ENCODE measurements at regions not wholly inside any gene's neighbourhood (a gene's known extent, or its start where the extent isn't known, plus 50 kb on each side); places are given as distances from the start of the nearest gene placed in this dataset.

DNA sequence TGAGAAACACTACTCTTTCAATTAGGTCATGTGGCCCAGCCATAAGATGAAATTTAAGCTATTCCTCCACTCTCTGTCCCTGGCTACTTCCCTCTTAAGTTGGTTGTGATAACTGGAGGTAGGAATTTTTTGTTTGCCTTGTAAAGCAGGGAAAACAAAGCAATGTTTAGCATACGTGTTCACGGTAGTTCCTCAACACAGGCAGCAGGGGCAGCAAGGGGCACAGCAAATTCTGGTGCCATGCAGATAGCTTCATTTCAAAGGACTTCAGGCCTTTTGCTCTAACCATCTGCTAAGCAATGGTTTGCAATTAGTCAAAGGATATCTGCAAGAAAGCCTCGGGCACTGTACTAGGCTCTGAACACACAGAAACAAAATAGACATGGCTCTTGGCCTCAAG is 330.2 kb downstream of the ZIC3 start:
- TF ChIP-seq EZH2phosphoT487 (conservative IDR thresholded peaks at IDR 0.05; ENCODE audit: low read length): no peak
- TF ChIP-seq, protein P1, sequence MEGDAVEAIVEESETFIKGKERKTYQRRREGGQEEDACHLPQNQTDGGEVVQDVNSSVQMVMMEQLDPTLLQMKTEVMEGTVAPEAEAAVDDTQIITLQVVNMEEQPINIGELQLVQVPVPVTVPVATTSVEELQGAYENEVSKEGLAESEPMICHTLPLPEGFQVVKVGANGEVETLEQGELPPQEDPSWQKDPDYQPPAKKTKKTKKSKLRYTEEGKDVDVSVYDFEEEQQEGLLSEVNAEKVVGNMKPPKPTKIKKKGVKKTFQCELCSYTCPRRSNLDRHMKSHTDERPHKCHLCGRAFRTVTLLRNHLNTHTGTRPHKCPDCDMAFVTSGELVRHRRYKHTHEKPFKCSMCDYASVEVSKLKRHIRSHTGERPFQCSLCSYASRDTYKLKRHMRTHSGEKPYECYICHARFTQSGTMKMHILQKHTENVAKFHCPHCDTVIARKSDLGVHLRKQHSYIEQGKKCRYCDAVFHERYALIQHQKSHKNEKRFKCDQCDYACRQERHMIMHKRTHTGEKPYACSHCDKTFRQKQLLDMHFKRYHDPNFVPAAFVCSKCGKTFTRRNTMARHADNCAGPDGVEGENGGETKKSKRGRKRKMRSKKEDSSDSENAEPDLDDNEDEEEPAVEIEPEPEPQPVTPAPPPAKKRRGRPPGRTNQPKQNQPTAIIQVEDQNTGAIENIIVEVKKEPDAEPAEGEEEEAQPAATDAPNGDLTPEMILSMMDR (IDR thresholded peaks at IDR 0.05; ENCODE audit: insufficient read depth, low read length, poor library complexity, severe bottlenecking): no peak
- Histone ChIP-seq H3K27ac (ENCODE audit: low read depth, low read length) (no peak overlapping the region), H3K9ac (ENCODE audit: low read length) (no peak overlapping the region), H3K4me3 (ENCODE audit: insufficient read depth, low read length, poor library complexity, severe bottlenecking) (no peak overlapping the region), H3K4me2 (ENCODE audit: low read depth, low read length, poor library complexity, severe bottlenecking) (no peak overlapping the region), H3K27me3 (ENCODE audit: low read length) (no peaks in the 10 kb centered on the region), H4K20me1 (ENCODE audit: low read depth, low read length) (no peaks in the 10 kb centered on the region), H3F3A (ENCODE audit: insufficient read depth) (no peaks in the 10 kb centered on the region), H3K36me3 (ENCODE audit: low read length) (no peaks in the 10 kb centered on the region), H3K9me3 (ENCODE audit: insufficient read depth, low read length) (no peaks in the 10 kb centered on the region), H3K9me2 (replicated peaks; ENCODE audit: insufficient read depth, low read length) (no peaks in the 10 kb centered on the region), H2AFZ (ENCODE audit: low read depth, low read length, severe bottlenecking) (no peak overlapping the region), H3K79me2 (ENCODE audit: insufficient read depth, low read length) (no peaks in the 10 kb centered on the region)

DNA sequence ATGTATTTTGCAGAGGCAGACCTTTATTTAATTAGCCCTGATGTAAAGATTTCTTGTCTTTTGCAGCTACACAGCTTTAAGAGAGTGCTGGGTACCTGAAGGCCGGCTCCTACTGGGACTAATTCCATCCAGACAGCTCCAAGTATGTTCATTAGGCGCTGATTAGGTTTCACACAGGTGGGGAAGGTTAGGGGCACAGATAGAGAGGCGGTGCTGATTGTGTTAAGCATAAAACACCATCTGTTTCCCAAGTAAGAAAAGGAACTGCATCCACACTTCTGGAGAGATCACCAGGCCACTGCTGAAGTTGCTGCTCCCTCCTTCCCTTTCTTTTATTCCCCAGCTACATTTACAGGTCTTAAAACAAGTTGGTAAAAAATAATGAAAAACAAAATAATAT is 349.5 kb downstream of the ZIC3 start:
- no peaks in the 10 kb centered on the region for H3K79me2 ChIP-seq (ENCODE audit: insufficient read depth, low read length)
- TF ChIP-seq, protein P1 (IDR thresholded peaks at IDR 0.05; ENCODE audit: insufficient read depth, low read length, poor library complexity, severe bottlenecking): no peak
- TF ChIP-seq EZH2phosphoT487 (conservative IDR thresholded peaks at IDR 0.05; ENCODE audit: low read length): no peak
- H3K27ac ChIP-seq (ENCODE audit: low read depth, low read length): no peak overlapping the region
- H3K9ac ChIP-seq (ENCODE audit: low read length): no peak overlapping the region
- H3K36me3 ChIP-seq (ENCODE audit: low read length): no peaks in the 10 kb centered on the region
- no peaks in the 10 kb centered on the region for H3F3A ChIP-seq (ENCODE audit: insufficient read depth)
- no peaks in the 10 kb centered on the region for H3K9me2 ChIP-seq (replicated peaks; ENCODE audit: insufficient read depth, low read length)
- H3K4me2 ChIP-seq (ENCODE audit: low read depth, low read length, poor library complexity, severe bottlenecking): no peak overlapping the region
- H3K9me3 ChIP-seq (ENCODE audit: insufficient read depth, low read length): no peaks in the 10 kb centered on the region
- H3K27me3 ChIP-seq (ENCODE audit: low read length): no peaks in the 10 kb centered on the region
- H4K20me1 ChIP-seq (ENCODE audit: low read depth, low read length): no peaks in the 10 kb centered on the region
- no peak overlapping the region for H2AFZ ChIP-seq (ENCODE audit: low read depth, low read length, severe bottlenecking)
- H3K4me3 ChIP-seq (ENCODE audit: insufficient read depth, low read length, poor library complexity, severe bottlenecking): no peak overlapping the region

DNA sequence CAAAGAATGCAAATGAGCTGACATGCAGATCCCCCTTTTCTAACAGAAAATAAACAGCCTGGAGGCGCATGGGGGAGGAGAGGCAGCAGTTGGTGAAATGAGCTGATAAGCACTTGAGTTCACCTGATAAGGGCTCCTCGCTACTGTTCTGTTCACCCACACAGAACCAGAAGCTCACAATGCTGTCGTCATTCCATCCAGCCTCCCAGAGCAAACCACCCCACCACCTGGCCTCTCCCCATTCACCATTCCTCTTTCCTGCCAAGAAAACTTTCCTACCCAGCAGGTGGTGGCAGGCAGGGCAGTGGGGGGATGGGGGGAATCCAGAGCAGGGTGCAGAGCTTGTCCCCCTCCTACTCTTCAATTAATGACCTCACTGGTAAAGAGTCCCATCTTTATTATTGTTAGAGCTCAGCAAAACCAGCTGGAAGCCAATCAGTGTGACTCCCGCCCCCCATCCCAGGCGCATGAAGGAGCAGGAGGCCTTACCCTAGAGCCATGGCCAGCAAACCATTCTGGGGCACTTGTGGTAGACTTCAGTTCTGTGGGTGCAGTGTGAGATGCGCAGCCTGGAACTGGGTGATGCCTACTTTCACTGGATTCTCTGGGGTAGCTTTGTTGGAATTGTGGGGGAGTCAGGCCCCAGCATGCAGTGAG is 350.3 kb downstream of the ZIC3 start:
- Histone ChIP-seq H3K9me2 (replicated peaks; ENCODE audit: insufficient read depth, low read length) (no peaks in the 10 kb centered on the region), H4K20me1 (ENCODE audit: low read depth, low read length) (no peaks in the 10 kb centered on the region), H3K27me3 (ENCODE audit: low read length) (no peaks in the 10 kb centered on the region), H3K9ac (ENCODE audit: low read length) (no peak overlapping the region), H3K79me2 (ENCODE audit: insufficient read depth, low read length) (no peaks in the 10 kb centered on the region), H3K27ac (ENCODE audit: low read depth, low read length) (no peak overlapping the region), H3K4me3 (ENCODE audit: insufficient read depth, low read length, poor library complexity, severe bottlenecking) (no peak overlapping the region), H3K4me2 (ENCODE audit: low read depth, low read length, poor library complexity, severe bottlenecking) (no peak overlapping the region), H3F3A (ENCODE audit: insufficient read depth) (no peaks in the 10 kb centered on the region), H3K36me3 (ENCODE audit: low read length) (no peaks in the 10 kb centered on the region), H3K9me3 (ENCODE audit: insufficient read depth, low read length) (no peaks in the 10 kb centered on the region), H2AFZ (ENCODE audit: low read depth, low read length, severe bottlenecking) (no peak overlapping the region)
- no peak for TF ChIP-seq EZH2phosphoT487 (conservative IDR thresholded peaks at IDR 0.05; ENCODE audit: low read length)
- TF ChIP-seq, protein P1 (IDR thresholded peaks at IDR 0.05; ENCODE audit: insufficient read depth, low read length, poor library complexity, severe bottlenecking): no peak
